ENCODE measurements at regions not wholly inside any gene's neighbourhood (a gene's known extent, or its start where the extent isn't known, plus 50 kb on each side); places are given as distances from the start of the nearest gene placed in this dataset.

DNA sequence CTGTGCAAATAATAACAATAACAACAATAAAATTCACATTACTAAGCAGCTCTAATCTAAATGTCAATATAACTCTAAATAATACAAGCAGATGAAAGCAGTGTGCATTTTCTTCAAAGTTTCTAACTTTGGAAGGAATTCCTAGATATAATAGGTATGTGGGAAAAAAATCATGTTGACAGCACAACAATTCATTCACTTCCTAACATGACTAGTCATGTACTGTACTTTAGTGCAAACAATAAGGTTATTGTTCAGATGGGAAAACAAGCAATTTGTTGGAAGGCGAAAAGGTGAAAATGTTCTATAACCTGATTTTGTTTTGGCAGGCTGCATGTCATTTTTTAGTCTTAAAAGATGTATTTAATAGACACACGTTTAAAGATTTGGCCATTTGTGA is 484.3 kb upstream of the JAG1 start:
- TF ChIP-seq, protein P1, sequence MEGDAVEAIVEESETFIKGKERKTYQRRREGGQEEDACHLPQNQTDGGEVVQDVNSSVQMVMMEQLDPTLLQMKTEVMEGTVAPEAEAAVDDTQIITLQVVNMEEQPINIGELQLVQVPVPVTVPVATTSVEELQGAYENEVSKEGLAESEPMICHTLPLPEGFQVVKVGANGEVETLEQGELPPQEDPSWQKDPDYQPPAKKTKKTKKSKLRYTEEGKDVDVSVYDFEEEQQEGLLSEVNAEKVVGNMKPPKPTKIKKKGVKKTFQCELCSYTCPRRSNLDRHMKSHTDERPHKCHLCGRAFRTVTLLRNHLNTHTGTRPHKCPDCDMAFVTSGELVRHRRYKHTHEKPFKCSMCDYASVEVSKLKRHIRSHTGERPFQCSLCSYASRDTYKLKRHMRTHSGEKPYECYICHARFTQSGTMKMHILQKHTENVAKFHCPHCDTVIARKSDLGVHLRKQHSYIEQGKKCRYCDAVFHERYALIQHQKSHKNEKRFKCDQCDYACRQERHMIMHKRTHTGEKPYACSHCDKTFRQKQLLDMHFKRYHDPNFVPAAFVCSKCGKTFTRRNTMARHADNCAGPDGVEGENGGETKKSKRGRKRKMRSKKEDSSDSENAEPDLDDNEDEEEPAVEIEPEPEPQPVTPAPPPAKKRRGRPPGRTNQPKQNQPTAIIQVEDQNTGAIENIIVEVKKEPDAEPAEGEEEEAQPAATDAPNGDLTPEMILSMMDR (conservative IDR thresholded peaks at IDR 0.05; ENCODE audit: low read length), result no peak
- TF ChIP-seq EZH2phosphoT487 (IDR thresholded peaks at IDR 0.05; ENCODE audit: borderline replicate concordance, low read depth, low read length), result no peak
